ENCODE measurements at regions not wholly inside any gene's neighbourhood (a gene's known extent, or its start where the extent isn't known, plus 50 kb on each side); places are given as distances from the start of the nearest gene placed in this dataset.

- Histone ChIP-seq H3K9ac (replicated peaks in 1 of 4; ENCODE audit: extremely low read depth in 1 of 4, low read depth in 3 of 4, low read length in 3 of 4) (no peak overlapping the region), H3K4me3 (ENCODE audit: extremely low read depth in 1 of 4, insufficient read depth in 2 of 4, low read depth in 3 of 4, low read length in 4 of 4) (no peak overlapping the region), H4K91ac (replicated peaks; ENCODE audit: insufficient read length, low read length) (no peak overlapping the region), H3K9me3 (ENCODE audit: insufficient read depth in 2 of 2, low read depth in 1 of 2, low read length in 1 of 2) (no peaks in the 10 kb centered on the region), H2AK5ac (ENCODE audit: low read depth, low read length) (no peak overlapping the region), H3K27ac (ENCODE audit: low read depth, low read length) (no peak overlapping the region), H2BK5ac (ENCODE audit: low read depth, low read length) (no peak overlapping the region), H3K4ac (replicated peaks; ENCODE audit: insufficient read length, low read depth, low read length) (no peak overlapping the region), H3K79me2 (ENCODE audit: control insufficient read depth in 1 of 2, insufficient read depth in 2 of 2, low read length in 2 of 2) (no peaks in the 10 kb centered on the region), H3K18ac (ENCODE audit: extremely low read depth, low read length) (no peak overlapping the region), H3K79me1 (ENCODE audit: low read depth, low read length) (no peaks in the 10 kb centered on the region), H3K14ac (ENCODE audit: insufficient read length) (no peak overlapping the region), H4K8ac (ENCODE audit: extremely low read depth, insufficient read depth, low read length) (no peak overlapping the region), H2BK20ac (ENCODE audit: low read length) (no peak overlapping the region), H3K23me2 (ENCODE audit: low read depth, low read length) (no peaks in the 10 kb centered on the region), H4K20me1 (replicated peaks in 1 of 2; ENCODE audit: control insufficient read depth in 1 of 2, insufficient read depth in 2 of 2, low read length in 2 of 2) (no peaks in the 10 kb centered on the region), H3K27me3 (replicated peaks in 1 of 4; ENCODE audit: control insufficient read depth in 3 of 4, extremely low read depth in 1 of 4, insufficient read depth in 3 of 4, low read length in 3 of 4) (no peaks in the 10 kb centered on the region), H2BK12ac (ENCODE audit: low read depth, low read length) (no peak overlapping the region), H3K4me1 (replicated peaks in 1 of 4; ENCODE audit: control insufficient read depth in 3 of 4, insufficient read depth in 4 of 4, low read length in 3 of 4) (no peaks in the 10 kb centered on the region), H3K56ac (replicated peaks; ENCODE audit: insufficient read length, low read depth, low read length) (no peak overlapping the region), H2BK15ac (ENCODE audit: low read length) (no peak overlapping the region), H3K23ac (ENCODE audit: insufficient read length) (no peak overlapping the region), H2BK120ac (replicated peaks; ENCODE audit: low read depth, low read length) (no peak overlapping the region), H4K5ac (ENCODE audit: insufficient read length, low read depth, low read length) (no peak overlapping the region), H2AFZ (ENCODE audit: low read length) (no peak overlapping the region), H3K36me3 (ENCODE audit: control insufficient read depth in 2 of 4, insufficient read depth in 4 of 4, low read length in 3 of 4) (no peaks in the 10 kb centered on the region), H3K4me2 (ENCODE audit: insufficient read depth in 1 of 2, low read depth in 2 of 2, low read length in 2 of 2) (no peak overlapping the region)
- FAIRE-seq (no peak), DNase-seq (ENCODE audit: low read depth in 1 of 2, low spot score in 2 of 2) (no peak)
- POLR2A ChIA-PET (ENCODE audit: partially characterized antibody) = no interaction called here
- WGBS, 2 experiments (ENCODE audit: extremely low coverage in 1 of 2, insufficient coverage in 1 of 2, insufficient read length in 1 of 2, insufficient replicate concordance in 2 of 2, low coverage in 1 of 2, low lambda C conversion rate in 2 of 2, missing lambda C conversion rate in 1 of 2) = 88% methylated on average over 1 of the region's 1 CpG; no CpG with 5 or more reads in 1 of the 2 experiments
- CTCF ChIA-PET (ENCODE audit: partially characterized antibody) = interaction anchor here (0.8 kb wide), 1 partner anchor 670 kb away, joined by 3 read pairs; no protein-coding TSS in a partner anchor
- TF ChIP-seq CEBPB (IDR thresholded peaks at IDR 0.05; ENCODE audit: low read depth, low read length) = no peak
- no peak for TF ChIP-seq SIN3A (conservative IDR thresholded peaks at IDR 0.05 in 1 of 2, IDR thresholded peaks at IDR 0.05 in 1 of 2; ENCODE audit: low read depth in 1 of 2, low read length in 2 of 2)
- no peak for TF ChIP-seq EGR1 (IDR thresholded peaks at IDR 0.05; ENCODE audit: borderline replicate concordance, low read depth, low read length)
- TF ChIP-seq EP300 (IDR thresholded peaks at IDR 0.05; ENCODE audit: borderline replicate concordance in 1 of 2, low read depth in 2 of 2, low read length in 2 of 2) = no peak
- TF ChIP-seq SUZ12 (IDR thresholded peaks at IDR 0.05; ENCODE audit: low read length) = no peak
- no peak for TF ChIP-seq KDM4A (IDR thresholded peaks at IDR 0.05; ENCODE audit: low read depth, low read length, severe bottlenecking)
- no peak for TF ChIP-seq RXRA (IDR thresholded peaks at IDR 0.05; ENCODE audit: insufficient read depth, low read depth, low read length)
- no peak for TF ChIP-seq SIX5 (IDR thresholded peaks at IDR 0.05; ENCODE audit: low read depth, low read length)
- TF ChIP-seq BRCA1 (IDR thresholded peaks at IDR 0.05; ENCODE audit: low read depth, low read length) = no peak
- TF ChIP-seq TCF12 (IDR thresholded peaks at IDR 0.05; ENCODE audit: low read depth, low read length) = no peak
- TF ChIP-seq SP2 (IDR thresholded peaks at IDR 0.05; ENCODE audit: low read length) = no peak
- no peak for TF ChIP-seq GABPA (IDR thresholded peaks at IDR 0.05; ENCODE audit: borderline replicate concordance, insufficient read depth, low read length)
- TF ChIP-seq RAD21 (IDR thresholded peaks at IDR 0.05 in 1 of 2, conservative IDR thresholded peaks at IDR 0.05 in 1 of 2; ENCODE audit: low read depth in 2 of 2, low read length in 2 of 2) = no peak
- no peak for TF ChIP-seq KDM5A (IDR thresholded peaks at IDR 0.05; ENCODE audit: low read length)
- no peak for TF ChIP-seq NANOG (IDR thresholded peaks at IDR 0.05; ENCODE audit: insufficient read depth, low read depth, low read length, poor library complexity, severe bottlenecking)
Observed at GRCh38 chr5:57791875-57792274, 309.3 kb upstream of the ACTBL2 start.

Data from H1 (cell line).